B cell (primary cell): ENCODE measurements at regions not wholly inside any gene's neighbourhood (a gene's known extent, or its start where the extent isn't known, plus 50 kb on each side); places are given as distances from the start of the nearest gene placed in this dataset.

Experiments used
- ATAC-seq: fragments of 200-7000 bp; cut with Tn5 transposase; one replicate; pipeline ENCODE4 v1.10.0; 2021; ENCODE audit warnings: low read depth, mild to moderate bottlenecking, moderate number of reproducible peaks, moderate library complexity
- CTCF ChIA-PET: fragments of 350-600 bp; sonication (Branson Sonifier 250); formaldehyde crosslinking; loops from one replicate; lab custom pipeline; 2021; ENCODE audit warnings: antibody characterized with exemption, inconsistent platforms; lab: Charles Lee
- POLR2A ChIA-PET: fragments of 350-600 bp; sonication (Branson Sonifier 250); formaldehyde crosslinking; loops from one replicate; lab custom pipeline; 2021; ENCODE audit warnings: antibody characterized with exemption; lab: Charles Lee
- DNase-seq: peaks from one replicate; pipeline ENCODE4 v3.0.0; 2013
- H2AFZ ChIP-seq: 2 replicates; pipeline ENCODE4 v1.6.1; 2012; ENCODE audit warnings: mild to moderate bottlenecking, low read depth, low read length; ENCODE audit not compliant: insufficient read depth, poor library complexity, severe bottlenecking
- H3K27ac ChIP-seq, 2 donors: 1 replicate in 1 of 2; 2 replicates in 1 of 2; pipeline ENCODE4 v1.5.1; 2012 to 2013; ENCODE audit warnings: low read length in 2 of 2, mild to moderate bottlenecking in 2 of 2, moderate library complexity in 1 of 2
- H3K27me3 ChIP-seq, 4 experiments: fragments of 200-600 bp in 1 of 4; sonication (generic) in 1 of 4; replicated peaks in 1 of 4; 1 replicate in 2 of 4; 2 replicates in 2 of 4; pipeline versions ENCODE4 v1.6.1 to v1.7.0; 2013 to 2016; ENCODE audit warnings: low read length in 3 of 4, mild to moderate bottlenecking in 2 of 4, mixed read lengths in 1 of 4, moderate library complexity in 1 of 4; ENCODE audit not compliant: insufficient read depth in 4 of 4, control insufficient read depth in 3 of 4; ENCODE audit errors: control extremely low read depth in 1 of 4
- H3K36me3 ChIP-seq, 2 experiments: replicated peaks in 1 of 2; 1 replicate in 1 of 2; 2 replicates in 1 of 2; pipeline versions ENCODE4 v1.6.1 to v1.7.1; 2013; ENCODE audit warnings: low read length in 1 of 2; ENCODE audit not compliant: insufficient read depth in 2 of 2, control insufficient read depth in 1 of 2; ENCODE audit errors: control extremely low read depth in 1 of 2, extremely low read depth in 1 of 2
- H3K4me1 ChIP-seq, 2 donors: fragments of 200-600 bp in 1 of 2; sonication (generic) in 1 of 2; 1 replicate in 1 of 2; 2 replicates in 1 of 2; pipeline versions ENCODE4 v1.5.1 to v1.6.1; 2013 to 2017; ENCODE audit warnings: low read length in 2 of 2; ENCODE audit not compliant: control insufficient read depth in 2 of 2, insufficient read depth in 2 of 2
- H3K4me2 ChIP-seq: replicated peaks from 2 replicates; pipeline ENCODE3; 2012; ENCODE audit warnings: mild to moderate bottlenecking, low read depth, low read length; ENCODE audit not compliant: poor library complexity, severe bottlenecking
- H3K4me3 ChIP-seq, 5 experiments: fragments of 200-600 bp in 1 of 5; sonication (generic) in 1 of 5; 1 replicate in 3 of 5; 2 replicates in 2 of 5; pipeline versions ENCODE4 v1.5.1 to v1.7.0; 2011 to 2016; ENCODE audit warnings: low read length in 4 of 5, mild to moderate bottlenecking in 4 of 5, low read depth in 2 of 5, control low read depth in 1 of 5, moderate library complexity in 1 of 5; ENCODE audit not compliant: insufficient read depth in 1 of 5; ENCODE audit errors: control extremely low read depth in 1 of 5, extremely low read depth in 1 of 5
- H3K79me2 ChIP-seq: fragments of 200-600 bp; sonication (generic); one replicate; pipeline ENCODE4 v1.6.0; 2016; ENCODE audit warnings: low read length; ENCODE audit not compliant: control insufficient read depth, insufficient read depth
- H3K9ac ChIP-seq: fragments of 200-600 bp; sonication (generic); 2 replicates; pipeline ENCODE4 v1.6.1; 2017; ENCODE audit warnings: mild to moderate bottlenecking, low read length, moderate library complexity
- H3K9me3 ChIP-seq, 3 donors: one replicate each; pipeline versions ENCODE4 v1.6.1 to v1.7.1; 2013; ENCODE audit warnings: low read length in 2 of 3; ENCODE audit not compliant: control insufficient read depth in 2 of 3, insufficient read depth in 1 of 3; ENCODE audit errors: control extremely low read depth in 1 of 3
- H4K20me1 ChIP-seq: 2 replicates; pipeline ENCODE4 v1.6.0; 2012; ENCODE audit warnings: mild to moderate bottlenecking, low read length; ENCODE audit not compliant: insufficient read depth, control insufficient read depth, poor library complexity, severe bottlenecking
- H3K27ac Mint-ChIP-seq: one replicate; pipeline ENCODE4 v1.8.0; 2021; ENCODE audit warnings: mixed read lengths
- H3K27me3 Mint-ChIP-seq: one replicate; pipeline ENCODE4 v1.8.0; 2021; ENCODE audit warnings: mixed read lengths
- H3K4me1 Mint-ChIP-seq: one replicate; pipeline ENCODE4 v1.8.0; 2021; ENCODE audit warnings: mixed read lengths
- H3K4me3 Mint-ChIP-seq: one replicate; pipeline ENCODE4 v1.8.0; 2021; ENCODE audit warnings: mixed read lengths
- H3K9me3 Mint-ChIP-seq: one replicate; pipeline ENCODE4 v1.8.0; 2022; ENCODE audit warnings: mixed read lengths; ENCODE audit not compliant: insufficient read depth
- EZH2 ChIP-seq: IDR thresholded peaks from 2 replicates; pipeline ENCODE4 v1.6.1; 2012; ENCODE audit warnings: borderline replicate concordance, low read depth, mild to moderate bottlenecking, moderate library complexity, low read length; ENCODE audit not compliant: insufficient read depth, poor library complexity, severe bottlenecking
- WGBS: methylation state at CpG from one replicate; pipeline ENCODE4 v1.1.5; 2013; ENCODE audit warnings: missing lambda C conversion rate; ENCODE audit not compliant: insufficient coverage; 5-methylcytosine and 5-hydroxymethylcytosine counted together
- intact Hi-C: fragments of 100-400 bp; cut with micrococcal nuclease; formaldehyde crosslinking; loops from one replicate; pipeline ENCODE4 v1.10.0; 2022
- TF ChIP-seq, protein P1 (sequence below): fragments of 200-600 bp; IDR thresholded peaks from one replicate; pipeline ENCODE4 v1.8.0; 2022; ENCODE audit warnings: antibody characterized with exemption, mild to moderate bottlenecking

DNA sequence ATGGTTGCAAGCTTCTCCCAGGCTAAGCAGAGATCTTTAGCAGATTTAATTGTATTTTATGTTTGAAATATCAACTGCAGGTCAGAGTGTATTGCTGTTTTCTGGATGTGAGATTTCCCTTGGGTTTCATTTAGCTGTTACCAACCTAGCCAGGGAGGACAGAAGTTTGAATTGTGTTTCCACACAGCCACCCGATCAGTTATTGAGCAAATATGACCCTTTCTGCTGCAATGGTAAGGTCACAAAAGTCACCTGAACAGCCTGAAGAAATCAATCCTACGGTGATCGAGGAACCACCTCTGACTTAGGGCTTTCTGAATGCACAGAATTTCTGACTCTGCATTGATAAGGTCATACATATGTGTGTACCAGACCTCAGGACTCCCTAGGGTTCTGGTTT lies 419.9 kb downstream of the MAN2A1 start:
- Mint-ChIP-seq H3K4me3 (no peak overlapping the region), H3K27me3 (peaks cover 5% of the 10 kb centered on the region), H3K9me3 (no peaks in the 10 kb centered on the region), H3K27ac (no peak overlapping the region), H3K4me1 (no peaks in the 10 kb centered on the region)
- H2AFZ ChIP-seq = no peak overlapping the region
- H3K27me3 ChIP-seq = no peaks in the 10 kb centered on the region
- no peaks in the 10 kb centered on the region for H3K9me3 ChIP-seq
- intact Hi-C loops = no loop called here
- H3K79me2 ChIP-seq = no peaks in the 10 kb centered on the region
- TF ChIP-seq, protein P1, sequence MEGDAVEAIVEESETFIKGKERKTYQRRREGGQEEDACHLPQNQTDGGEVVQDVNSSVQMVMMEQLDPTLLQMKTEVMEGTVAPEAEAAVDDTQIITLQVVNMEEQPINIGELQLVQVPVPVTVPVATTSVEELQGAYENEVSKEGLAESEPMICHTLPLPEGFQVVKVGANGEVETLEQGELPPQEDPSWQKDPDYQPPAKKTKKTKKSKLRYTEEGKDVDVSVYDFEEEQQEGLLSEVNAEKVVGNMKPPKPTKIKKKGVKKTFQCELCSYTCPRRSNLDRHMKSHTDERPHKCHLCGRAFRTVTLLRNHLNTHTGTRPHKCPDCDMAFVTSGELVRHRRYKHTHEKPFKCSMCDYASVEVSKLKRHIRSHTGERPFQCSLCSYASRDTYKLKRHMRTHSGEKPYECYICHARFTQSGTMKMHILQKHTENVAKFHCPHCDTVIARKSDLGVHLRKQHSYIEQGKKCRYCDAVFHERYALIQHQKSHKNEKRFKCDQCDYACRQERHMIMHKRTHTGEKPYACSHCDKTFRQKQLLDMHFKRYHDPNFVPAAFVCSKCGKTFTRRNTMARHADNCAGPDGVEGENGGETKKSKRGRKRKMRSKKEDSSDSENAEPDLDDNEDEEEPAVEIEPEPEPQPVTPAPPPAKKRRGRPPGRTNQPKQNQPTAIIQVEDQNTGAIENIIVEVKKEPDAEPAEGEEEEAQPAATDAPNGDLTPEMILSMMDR = no peak
- no peak for TF ChIP-seq EZH2
- DNase-seq (no peak), ATAC-seq (no peak)
- ChIA-PET CTCF (no interaction called here), POLR2A (no interaction called here)
- no peak overlapping the region for H3K9ac ChIP-seq
- no peak overlapping the region for H3K4me2 ChIP-seq
- H3K36me3 ChIP-seq = no peaks in the 10 kb centered on the region
- H3K4me1 ChIP-seq = no peaks in the 10 kb centered on the region
- no peaks in the 10 kb centered on the region for H4K20me1 ChIP-seq
- H3K27ac ChIP-seq = no peak overlapping the region
- no peak overlapping the region for H3K4me3 ChIP-seq
- 96% methylated on average over 3 of the region's 3 CpGs for WGBS

DNA sequence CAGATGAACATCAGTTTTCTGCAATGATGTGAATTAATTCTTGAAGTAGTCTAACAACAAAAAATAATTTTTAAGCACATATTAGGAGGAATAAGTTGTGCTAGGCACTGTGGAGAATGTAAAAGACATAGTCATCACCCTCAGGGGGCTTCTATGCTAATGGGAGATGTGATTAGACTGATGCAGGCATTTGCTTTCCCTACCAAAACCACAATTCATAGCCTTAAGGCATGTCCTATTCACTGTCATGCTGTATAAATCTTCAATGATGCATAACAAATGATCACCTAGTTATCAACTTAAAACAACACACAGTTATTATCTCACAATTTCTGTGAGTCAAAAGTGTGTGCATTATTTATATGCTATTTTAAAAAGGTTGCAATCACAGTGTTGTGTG lies 422.6 kb downstream of the MAN2A1 start:
- intact Hi-C loops = no loop called here
- Histone ChIP-seq H3K4me3 (no peak overlapping the region), H4K20me1 (no peaks in the 10 kb centered on the region), H3K79me2 (no peaks in the 10 kb centered on the region), H3K9me3 (no peaks in the 10 kb centered on the region), H3K9ac (no peak overlapping the region), H3K27me3 (no peaks in the 10 kb centered on the region), H2AFZ (no peak overlapping the region), H3K27ac (no peak overlapping the region), H3K4me1 (no peaks in the 10 kb centered on the region), H3K36me3 (no peaks in the 10 kb centered on the region), H3K4me2 (no peak overlapping the region)
- TF ChIP-seq, protein P1 = no peak
- no peak for TF ChIP-seq EZH2
- POLR2A ChIA-PET = no interaction called here
- Mint-ChIP-seq H3K4me3 (no peak overlapping the region), H3K9me3 (no peaks in the 10 kb centered on the region), H3K27ac (no peak overlapping the region), H3K4me1 (no peaks in the 10 kb centered on the region), H3K27me3 (no peaks in the 10 kb centered on the region)
- no peak for DNase-seq
- CTCF ChIA-PET = no interaction called here
- no peak for ATAC-seq
